ENCODE measurements at regions not wholly inside any gene's neighbourhood (a gene's known extent, or its start where the extent isn't known, plus 50 kb on each side); places are given as distances from the start of the nearest gene placed in this dataset.

DNA sequence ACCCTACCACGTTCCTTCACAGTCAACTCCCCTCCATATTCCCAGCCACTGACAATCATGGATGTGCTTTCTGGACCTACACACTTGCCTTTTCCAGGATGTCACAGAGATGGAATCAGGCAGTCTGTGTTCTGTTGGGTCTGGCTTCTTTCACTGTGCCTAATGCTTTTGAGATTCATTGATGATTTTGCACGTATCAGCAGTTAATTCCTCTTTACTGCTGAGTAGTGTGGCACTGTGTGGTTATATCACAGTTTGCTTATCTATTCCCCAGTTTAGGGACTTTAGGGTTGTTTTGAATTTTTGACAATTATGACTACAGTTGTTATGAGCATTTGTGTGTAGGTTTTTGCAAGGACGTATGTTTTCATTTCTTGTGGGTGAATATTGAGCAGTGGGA is 191.7 kb downstream of the ACKR3 start:
- Mint-ChIP-seq H3K4me1 (ENCODE audit: low read depth) (no peaks in the 10 kb centered on the region), H3K4me3 (no peak overlapping the region), H3K27ac (no peak overlapping the region), H3K27me3 (peaks cover 2% of the 10 kb centered on the region), H3K36me3 (no peaks in the 10 kb centered on the region), H3K9me3 (ENCODE audit: low read depth) (no peaks in the 10 kb centered on the region)

DNA sequence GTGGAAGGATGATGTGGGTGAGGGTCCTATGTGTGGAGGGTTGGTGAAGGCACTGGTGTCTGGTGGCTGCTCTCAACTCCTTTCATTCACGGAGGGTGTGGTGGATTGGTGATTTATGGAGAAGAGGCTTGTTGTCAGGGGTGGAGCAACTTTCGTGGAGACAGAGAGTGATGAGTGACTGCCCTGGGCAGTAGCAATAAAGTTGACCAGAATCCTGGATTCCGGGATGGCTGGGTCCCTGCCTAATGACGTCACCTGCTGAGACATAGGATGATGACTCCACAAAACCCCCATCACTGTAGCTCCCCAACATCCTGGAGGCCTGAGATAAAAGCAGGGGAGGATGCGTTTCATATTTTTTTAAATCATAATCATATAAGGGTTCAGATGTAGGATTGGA is 193.0 kb downstream of the ACKR3 start:
- Mint-ChIP-seq H3K36me3 (no peaks in the 10 kb centered on the region), H3K4me1 (ENCODE audit: low read depth) (no peaks in the 10 kb centered on the region), H3K9me3 (ENCODE audit: low read depth) (no peaks in the 10 kb centered on the region)

DNA sequence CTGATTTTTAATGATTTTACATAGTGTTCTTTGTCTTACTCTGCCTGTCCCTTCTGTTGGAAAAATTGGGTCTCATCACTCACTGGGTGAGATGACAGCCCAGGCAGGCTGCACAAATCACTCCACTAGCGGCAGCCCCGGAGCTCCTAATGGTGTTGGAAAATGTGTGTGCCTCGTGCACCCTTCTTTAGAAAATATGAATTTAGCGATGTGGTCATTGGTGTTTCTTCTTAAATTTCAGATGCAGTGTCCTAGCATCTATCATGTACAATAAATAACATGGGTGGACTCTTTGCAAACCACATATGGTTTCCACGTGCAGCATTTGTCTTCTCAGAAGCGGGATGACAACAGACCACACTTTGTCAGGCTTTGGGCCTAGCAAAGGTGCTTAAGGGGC is 194.2 kb downstream of the ACKR3 start:
- Mint-ChIP-seq H3K4me1 (ENCODE audit: low read depth) (no peaks in the 10 kb centered on the region), H3K27me3 (peaks cover 3% of the 10 kb centered on the region), H3K4me3 (no peak overlapping the region), H3K27ac (no peak overlapping the region), H3K36me3 (no peaks in the 10 kb centered on the region), H3K9me3 (ENCODE audit: low read depth) (no peaks in the 10 kb centered on the region)

More for the DNA sequence above, 193.0 kb downstream of the ACKR3 start:
- no peak overlapping the region for H3K27ac Mint-ChIP-seq
- H3K4me3 Mint-ChIP-seq = no peak overlapping the region
- peaks cover 3% of the 10 kb centered on the region for H3K27me3 Mint-ChIP-seq

DNA sequence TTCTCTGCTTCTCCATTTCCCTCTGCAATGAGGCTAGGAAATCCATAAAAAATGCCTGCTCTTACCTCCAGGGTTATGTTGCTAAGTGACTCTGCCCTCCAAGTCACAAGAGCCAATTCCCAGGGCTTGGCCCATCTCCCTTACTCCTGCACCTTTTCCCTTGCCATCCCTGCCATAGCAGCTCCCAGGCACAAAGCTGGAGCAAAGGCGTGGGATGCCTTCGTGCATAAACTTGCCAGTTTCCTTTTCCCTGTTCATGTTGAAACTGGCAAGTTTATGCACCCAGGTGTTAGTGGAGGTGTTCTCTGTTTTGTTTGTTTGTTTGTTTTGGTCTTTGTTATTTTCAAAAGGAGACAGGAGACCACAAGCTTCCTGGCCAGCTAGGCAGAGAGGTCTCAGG is 195.1 kb downstream of the ACKR3 start:
- Mint-ChIP-seq H3K4me3 (no peak overlapping the region), H3K9me3 (ENCODE audit: low read depth) (no peaks in the 10 kb centered on the region), H3K27ac (no peak overlapping the region), H3K27me3 (peaks cover 3% of the 10 kb centered on the region), H3K36me3 (no peaks in the 10 kb centered on the region), H3K4me1 (ENCODE audit: low read depth) (no peaks in the 10 kb centered on the region)

DNA sequence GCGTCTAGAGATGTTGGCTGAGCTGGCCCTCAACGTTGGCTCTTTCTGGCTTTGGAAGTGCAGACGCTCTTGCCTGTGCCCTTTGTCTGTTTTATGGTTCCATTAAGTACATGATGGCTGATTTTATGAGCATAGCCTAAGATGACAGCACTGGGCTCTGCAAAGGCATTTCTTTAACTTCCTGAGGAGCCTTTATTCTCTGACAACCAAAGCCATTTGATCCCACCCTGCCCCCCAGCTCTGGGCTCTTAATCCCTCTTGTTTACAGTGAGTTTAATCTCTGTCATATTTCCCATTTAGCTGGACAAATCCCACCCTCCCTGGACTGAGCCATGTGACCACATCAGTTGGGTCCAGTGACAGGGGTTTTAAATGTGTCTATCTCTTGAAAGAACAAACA is 195.9 kb downstream of the ACKR3 start:
- Mint-ChIP-seq H3K36me3 (no peaks in the 10 kb centered on the region), H3K4me3 (no peak overlapping the region), H3K27me3 (peaks cover 3% of the 10 kb centered on the region), H3K27ac (no peak overlapping the region), H3K9me3 (ENCODE audit: low read depth) (no peaks in the 10 kb centered on the region), H3K4me1 (ENCODE audit: low read depth) (no peaks in the 10 kb centered on the region)

DNA sequence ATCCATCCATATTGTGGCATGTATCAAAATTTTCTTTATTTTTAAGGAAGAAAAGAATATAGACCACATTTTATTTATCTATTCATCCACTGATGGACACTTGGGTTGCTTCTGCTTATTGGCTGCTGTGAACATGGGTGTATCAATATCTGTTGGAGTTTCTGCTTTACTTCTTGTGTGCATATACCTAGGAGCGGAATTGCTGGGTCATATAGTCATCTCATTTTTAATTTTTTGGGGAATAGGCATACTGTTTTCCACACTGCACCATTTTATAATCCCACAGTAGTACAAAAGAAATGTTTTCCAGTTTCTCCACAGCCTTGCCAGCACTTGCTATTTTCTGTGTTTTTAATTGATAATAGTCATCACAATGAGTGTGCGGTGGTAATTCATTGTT is 197.2 kb downstream of the ACKR3 start:
- no peaks in the 10 kb centered on the region for H3K36me3 Mint-ChIP-seq
- H3K4me1 Mint-ChIP-seq (ENCODE audit: low read depth) = no peaks in the 10 kb centered on the region
- H3K9me3 Mint-ChIP-seq (ENCODE audit: low read depth) = no peaks in the 10 kb centered on the region
- H3K27ac Mint-ChIP-seq = no peak overlapping the region
- H3K4me3 Mint-ChIP-seq = no peak overlapping the region
- H3K27me3 Mint-ChIP-seq = peaks cover 3% of the 10 kb centered on the region

DNA sequence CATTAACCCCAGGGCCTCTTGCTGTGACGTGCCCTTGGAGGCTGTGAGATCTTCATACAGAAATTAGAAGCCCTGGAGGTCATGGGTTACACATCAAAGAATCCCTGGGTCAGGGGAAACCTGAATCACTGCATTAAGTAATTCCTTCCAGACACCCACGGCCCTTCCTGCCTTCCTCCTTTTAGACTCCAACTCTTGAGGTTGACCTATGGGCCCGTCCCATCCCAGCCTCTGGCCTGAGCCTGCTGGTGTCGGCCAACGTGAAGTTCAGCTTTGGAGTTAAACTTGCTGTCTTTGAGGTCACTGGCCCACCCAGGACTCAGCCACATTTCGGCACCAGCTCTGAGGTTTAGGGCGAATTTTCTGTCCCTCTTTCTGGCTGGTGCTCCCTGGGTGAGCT is 198.3 kb downstream of the ACKR3 start:
- Mint-ChIP-seq H3K27me3 (peaks cover 3% of the 10 kb centered on the region), H3K4me3 (no peak overlapping the region), H3K9me3 (ENCODE audit: low read depth) (no peaks in the 10 kb centered on the region), H3K4me1 (ENCODE audit: low read depth) (no peaks in the 10 kb centered on the region), H3K36me3 (no peaks in the 10 kb centered on the region), H3K27ac (no peak overlapping the region)

DNA sequence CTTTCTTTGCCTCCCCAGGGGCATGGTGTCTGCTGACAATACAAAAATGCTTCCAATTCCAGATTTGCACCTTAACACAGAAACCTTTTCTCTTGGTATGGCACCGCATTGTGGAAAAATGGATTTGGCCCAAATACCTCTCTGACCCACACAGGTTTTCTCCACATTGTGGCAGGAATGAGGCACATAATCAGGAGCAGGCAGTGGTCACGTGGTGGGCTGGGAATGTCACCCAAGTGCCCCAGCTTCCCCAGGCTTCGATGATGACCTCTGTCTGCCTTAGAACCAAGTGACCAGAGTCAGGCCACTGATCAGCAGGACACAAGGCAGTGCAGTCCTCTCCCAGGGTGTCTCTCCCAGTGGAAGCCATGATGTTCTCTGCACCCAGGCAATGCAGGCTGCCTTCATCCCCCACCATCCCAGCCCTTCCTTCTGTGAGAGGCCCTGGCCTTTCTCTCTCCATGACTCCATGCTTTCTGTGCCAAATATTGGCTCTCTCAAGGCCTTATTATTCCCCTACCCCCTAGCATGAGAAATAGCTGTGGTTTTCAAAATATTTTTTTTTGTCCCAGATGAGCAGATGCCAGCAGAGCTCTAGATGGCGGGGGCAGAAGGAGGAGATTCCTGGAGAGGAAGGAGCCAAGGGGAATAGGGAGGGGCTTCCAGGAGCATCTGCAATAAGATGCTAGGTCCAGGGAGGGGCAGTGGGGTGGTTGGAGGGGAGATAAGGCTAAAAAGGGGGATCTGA is 198.9 kb downstream of the ACKR3 start:
- H3K27me3 Mint-ChIP-seq = peaks cover 3% of the 10 kb centered on the region
- H3K4me3 Mint-ChIP-seq = no peak overlapping the region
- H3K36me3 Mint-ChIP-seq = no peaks in the 10 kb centered on the region
- no peak overlapping the region for H3K27ac Mint-ChIP-seq
- no peaks in the 10 kb centered on the region for H3K4me1 Mint-ChIP-seq (ENCODE audit: low read depth)
- H3K9me3 Mint-ChIP-seq (ENCODE audit: low read depth) = no peaks in the 10 kb centered on the region

DNA sequence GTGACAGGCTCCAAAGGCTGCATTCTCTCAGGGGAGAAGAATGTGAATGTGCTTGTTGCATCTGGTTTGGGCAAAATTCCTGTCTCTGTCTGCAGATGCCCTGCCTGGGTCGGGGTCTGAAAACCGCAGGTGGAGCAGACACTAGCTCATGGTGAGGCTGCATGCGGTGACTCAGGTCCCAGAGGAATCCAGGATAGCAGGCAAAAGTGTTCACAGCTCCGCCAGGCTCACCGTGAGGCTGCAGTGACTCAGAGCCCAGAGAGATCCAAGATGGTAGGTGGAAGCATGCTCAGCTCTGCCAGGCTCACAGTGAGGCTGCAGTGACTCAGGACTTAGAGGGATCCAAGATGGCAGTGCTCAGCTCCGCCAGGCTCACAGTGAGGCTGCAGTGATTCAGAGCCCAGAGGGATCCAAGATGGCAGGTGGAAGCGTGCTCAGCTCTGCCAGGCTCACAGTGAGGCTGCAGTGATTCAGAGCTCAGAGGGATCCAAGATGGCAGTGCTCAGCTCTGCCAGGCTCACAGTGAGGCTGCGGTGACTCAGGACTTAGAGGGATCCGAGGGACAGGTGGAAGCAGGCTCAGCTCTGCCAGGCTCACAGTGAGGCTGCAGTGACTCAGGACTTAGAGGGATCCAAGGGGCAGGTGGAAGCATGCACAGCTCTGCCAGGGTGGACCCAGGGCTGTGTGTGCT is 200.5 kb downstream of the ACKR3 start:
- Mint-ChIP-seq H3K4me1 (ENCODE audit: low read depth) (no peaks in the 10 kb centered on the region), H3K27ac (no peak overlapping the region), H3K27me3 (peaks cover 3% of the 10 kb centered on the region), H3K4me3 (no peak overlapping the region), H3K9me3 (ENCODE audit: low read depth) (no peaks in the 10 kb centered on the region), H3K36me3 (no peaks in the 10 kb centered on the region)

DNA sequence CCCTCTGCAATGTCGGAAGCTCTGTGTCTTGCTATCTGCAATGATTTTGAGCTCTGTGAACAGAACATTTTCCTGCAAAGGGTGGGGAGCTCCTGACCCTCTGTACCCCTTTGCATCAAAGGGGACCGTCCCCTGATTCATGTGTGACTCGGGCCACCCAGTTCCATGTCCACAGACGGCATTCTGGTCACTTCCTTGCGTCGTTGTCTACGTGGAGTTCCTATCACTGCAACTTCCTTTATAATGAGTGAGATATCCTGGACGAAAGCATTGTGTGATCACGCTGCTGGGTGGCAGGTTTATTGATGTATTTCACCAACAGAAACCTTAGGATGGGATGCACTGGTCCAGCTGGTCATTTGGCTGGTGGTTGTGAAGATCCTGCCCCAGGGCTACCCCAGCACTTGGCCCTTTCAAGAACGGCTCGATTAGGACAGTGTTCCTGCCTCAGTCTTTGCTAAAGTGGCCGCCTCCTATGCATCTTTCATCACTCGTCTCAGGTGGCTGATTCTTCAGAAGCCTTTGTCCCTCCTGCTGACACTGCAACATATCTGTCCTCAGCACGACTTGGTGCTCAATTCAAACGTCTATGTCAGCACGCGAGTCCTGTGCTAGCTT is 202.7 kb downstream of the ACKR3 start:
- Mint-ChIP-seq H3K36me3 (no peaks in the 10 kb centered on the region), H3K9me3 (ENCODE audit: low read depth) (no peaks in the 10 kb centered on the region), H3K4me3 (no peak overlapping the region), H3K27ac (no peak overlapping the region), H3K4me1 (ENCODE audit: low read depth) (no peaks in the 10 kb centered on the region), H3K27me3 (no peaks in the 10 kb centered on the region)

DNA sequence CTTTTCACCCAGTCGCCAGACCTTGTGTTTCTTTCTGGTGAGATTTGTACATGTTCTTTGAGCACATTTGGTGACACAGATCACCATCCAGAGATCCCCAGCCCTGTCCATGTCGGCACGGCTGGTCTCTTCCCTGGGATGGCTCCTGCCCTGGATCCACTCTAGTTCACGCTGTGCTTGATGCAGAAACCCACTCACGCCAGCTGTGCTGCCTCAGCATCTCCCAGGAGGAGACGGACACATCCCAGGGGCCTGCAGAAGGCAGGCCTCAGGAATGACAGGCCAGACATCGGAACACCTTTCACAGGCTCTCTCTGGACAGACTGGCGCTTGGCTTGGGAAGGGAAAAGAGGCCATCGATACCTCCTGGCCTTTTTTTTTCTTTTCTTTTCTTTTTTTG is 203.6 kb downstream of the ACKR3 start:
- H3K4me3 Mint-ChIP-seq = no peak overlapping the region
- no peaks in the 10 kb centered on the region for H3K36me3 Mint-ChIP-seq
- H3K4me1 Mint-ChIP-seq (ENCODE audit: low read depth) = no peaks in the 10 kb centered on the region
- H3K9me3 Mint-ChIP-seq (ENCODE audit: low read depth) = no peaks in the 10 kb centered on the region
- no peak overlapping the region for H3K27ac Mint-ChIP-seq
- H3K27me3 Mint-ChIP-seq = no peaks in the 10 kb centered on the region

DNA sequence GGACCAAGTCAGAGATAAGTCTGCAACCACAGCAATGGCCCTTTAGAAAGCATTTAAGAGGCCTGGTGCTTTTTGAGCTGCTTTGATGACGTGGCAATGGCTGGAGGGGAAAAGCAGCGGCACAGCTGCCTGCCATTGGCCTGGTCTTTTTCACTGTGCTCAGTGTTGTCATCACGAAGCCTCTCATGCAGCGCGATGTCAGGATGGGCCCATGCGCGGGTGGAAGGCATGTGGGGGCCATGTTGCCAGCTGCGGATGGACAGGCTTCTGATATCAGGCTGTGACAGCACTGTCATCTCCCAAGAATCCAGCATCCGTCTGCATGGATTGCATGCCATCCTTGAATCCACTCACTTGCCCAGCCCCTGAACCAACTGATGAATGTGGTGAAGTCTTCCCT is 204.5 kb downstream of the ACKR3 start:
- H3K9me3 Mint-ChIP-seq (ENCODE audit: low read depth) = peaks cover 2% of the 10 kb centered on the region
- H3K27ac Mint-ChIP-seq = no peak overlapping the region
- H3K4me3 Mint-ChIP-seq = no peak overlapping the region
- H3K4me1 Mint-ChIP-seq (ENCODE audit: low read depth) = no peaks in the 10 kb centered on the region
- no peaks in the 10 kb centered on the region for H3K36me3 Mint-ChIP-seq
- H3K27me3 Mint-ChIP-seq = no peaks in the 10 kb centered on the region

DNA sequence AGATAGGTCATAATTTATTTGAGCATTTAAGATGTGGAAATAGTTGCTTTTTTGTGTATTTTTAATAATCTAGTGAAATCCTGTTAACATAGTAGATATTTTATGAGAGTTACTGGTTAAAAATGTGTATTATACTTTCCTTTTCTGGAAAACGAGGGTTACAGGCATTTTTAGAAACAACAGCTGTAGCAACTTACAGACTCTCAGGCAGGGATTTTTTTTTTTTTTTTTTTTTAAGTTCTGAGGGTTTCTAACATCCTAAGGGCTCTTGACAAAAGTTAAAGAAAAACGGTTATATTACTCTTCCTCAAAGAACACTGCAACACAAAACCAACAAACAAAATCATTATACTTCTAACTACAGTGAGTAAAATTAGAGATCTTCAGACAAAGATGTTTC is 205.9 kb downstream of the ACKR3 start:
- H3K36me3 Mint-ChIP-seq = no peaks in the 10 kb centered on the region
- H3K27ac Mint-ChIP-seq = no peak overlapping the region
- H3K4me3 Mint-ChIP-seq = no peak overlapping the region
- H3K27me3 Mint-ChIP-seq = no peaks in the 10 kb centered on the region
- no peaks in the 10 kb centered on the region for H3K4me1 Mint-ChIP-seq (ENCODE audit: low read depth)
- peaks cover 3% of the 10 kb centered on the region for H3K9me3 Mint-ChIP-seq (ENCODE audit: low read depth)

DNA sequence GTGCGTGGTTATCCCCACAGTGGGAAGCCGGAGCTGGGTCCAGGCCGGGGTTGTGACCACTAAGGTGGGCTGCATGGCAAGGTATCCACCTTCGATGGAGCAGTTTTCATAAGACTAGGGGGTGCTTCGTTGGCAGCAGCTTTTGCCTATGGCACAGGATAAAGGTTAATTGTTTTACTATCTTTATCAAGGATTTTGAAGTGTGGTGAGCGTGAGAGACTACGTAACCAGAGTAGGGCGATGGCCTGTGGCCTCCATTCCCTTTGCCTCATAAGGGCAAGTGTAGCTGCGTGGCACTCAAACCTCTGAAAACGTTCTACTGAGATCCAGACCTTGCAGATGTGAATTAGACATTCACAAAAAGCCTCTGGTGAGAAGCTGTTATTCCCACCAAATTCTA is 206.6 kb downstream of the ACKR3 start:
- Mint-ChIP-seq H3K4me3 (no peak overlapping the region), H3K27ac (no peak overlapping the region), H3K9me3 (ENCODE audit: low read depth) (peaks cover 3% of the 10 kb centered on the region), H3K27me3 (no peaks in the 10 kb centered on the region), H3K4me1 (ENCODE audit: low read depth) (no peaks in the 10 kb centered on the region), H3K36me3 (no peaks in the 10 kb centered on the region)

DNA sequence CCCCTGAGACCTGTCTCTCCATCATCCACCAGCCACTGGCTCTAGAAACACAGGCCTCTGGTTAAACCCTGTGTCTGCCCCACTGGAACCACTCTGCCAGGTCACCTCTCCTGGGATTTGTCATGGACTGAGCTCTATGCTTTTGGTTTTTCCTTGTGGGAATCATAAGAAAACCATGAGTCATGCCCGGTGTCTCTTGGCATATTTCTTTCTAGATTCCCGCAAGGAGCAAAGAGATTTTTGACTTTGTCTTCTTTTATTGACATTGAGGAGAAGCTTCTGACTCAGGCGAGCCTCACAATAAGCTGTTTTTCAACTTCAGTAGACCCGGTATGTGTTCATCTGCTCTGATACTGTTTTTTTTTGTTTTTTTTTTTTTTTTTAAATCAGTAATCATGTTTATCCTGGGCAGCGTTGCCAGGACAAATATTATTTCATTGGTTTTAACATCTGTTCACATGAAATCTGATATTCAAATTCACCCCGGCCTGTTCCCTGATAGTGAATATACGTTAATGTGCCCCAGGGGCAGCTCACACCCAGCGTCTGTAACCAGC is 207.1 kb downstream of the ACKR3 start:
- Mint-ChIP-seq H3K36me3 (no peaks in the 10 kb centered on the region), H3K27ac (no peak overlapping the region), H3K4me1 (ENCODE audit: low read depth) (no peaks in the 10 kb centered on the region), H3K27me3 (no peaks in the 10 kb centered on the region), H3K9me3 (ENCODE audit: low read depth) (peaks cover 3% of the 10 kb centered on the region), H3K4me3 (no peak overlapping the region)
